Nucleus accumbens (tissue), 56 donors: ENCODE measurements at regions not wholly inside any gene's neighbourhood (a gene's known extent, or its start where the extent isn't known, plus 50 kb on each side); places are given as distances from the start of the nearest gene placed in this dataset.
"Not testable (repeated sequence)": the region's sequence is repeated elsewhere in the genome, so short reads cannot be mapped to it uniquely, and the experiment has no call there.

Experiments used
- DNase-seq, 56 donors: peaks; one replicate each; lab custom pipeline; 2025; lab: John Stamatoyannopoulos, UW

DNA sequence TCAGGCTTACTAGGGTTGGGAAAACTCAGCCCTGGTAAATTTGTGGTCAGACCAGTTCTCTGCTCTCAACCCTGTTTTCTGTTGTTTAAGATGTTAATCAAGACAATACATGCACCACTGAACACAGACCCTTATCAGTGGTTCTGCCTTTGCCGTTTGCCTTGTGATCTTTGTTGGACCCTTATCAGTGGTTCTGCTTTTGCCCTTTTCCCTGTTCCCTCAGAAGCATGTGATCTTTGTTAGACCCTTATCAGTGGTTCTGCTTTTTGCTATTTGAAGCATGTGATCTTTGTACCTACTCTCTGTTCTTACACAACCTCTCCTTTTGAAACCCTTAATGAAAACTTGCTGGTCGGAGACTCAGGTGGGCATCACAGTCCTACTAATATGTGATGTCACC, 133.9 kb upstream of the NBPF11 start:
- not testable (repeated sequence) for DNase-seq

DNA sequence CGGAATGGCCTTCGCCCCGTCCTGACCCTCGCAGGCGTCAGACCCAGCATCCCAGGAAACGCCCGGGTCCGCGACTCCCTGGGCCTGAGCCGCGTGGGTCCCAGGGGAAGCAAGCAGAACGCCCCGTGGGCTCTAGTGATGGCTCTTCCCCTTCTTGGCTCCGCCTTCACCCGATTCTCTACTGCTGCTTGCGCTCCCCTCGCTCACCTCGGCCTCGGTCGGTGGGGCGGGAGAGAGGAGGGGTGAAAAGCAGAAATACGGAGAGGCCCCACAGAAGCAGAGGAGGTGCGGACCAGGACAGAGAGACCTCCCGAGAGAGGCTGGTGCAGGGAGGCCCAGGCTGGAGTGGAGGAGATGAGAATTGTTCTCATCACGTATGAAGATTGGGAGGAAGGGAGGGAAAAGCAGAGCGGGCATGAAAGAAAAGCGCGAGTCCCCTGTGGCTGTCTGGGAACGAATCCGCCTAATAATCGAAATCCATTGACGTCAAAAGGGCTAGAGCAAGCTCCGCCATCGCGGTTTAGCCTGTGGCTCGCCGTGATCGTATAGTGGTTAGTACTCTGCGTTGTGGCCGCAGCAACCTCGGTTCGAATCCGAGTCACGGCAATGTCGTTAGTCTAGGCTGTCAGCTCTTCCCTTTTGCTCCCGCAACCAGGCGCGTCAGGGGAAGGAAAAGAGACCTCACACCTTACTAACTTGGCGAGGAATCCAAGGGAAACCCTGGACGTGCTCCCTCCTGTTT, 128.9 kb upstream of the NBPF11 start:
- not testable (repeated sequence) for DNase-seq

GRCh38 chr1:148279002-148279542, 127.0 kb upstream of the NBPF11 start:
- not testable (repeated sequence) for DNase-seq

- DNase-seq, result not testable (repeated sequence)
These were observed 125.8 kb upstream of the NBPF11 start for GRCh38 chr1:148277865-148278279.

DNA sequence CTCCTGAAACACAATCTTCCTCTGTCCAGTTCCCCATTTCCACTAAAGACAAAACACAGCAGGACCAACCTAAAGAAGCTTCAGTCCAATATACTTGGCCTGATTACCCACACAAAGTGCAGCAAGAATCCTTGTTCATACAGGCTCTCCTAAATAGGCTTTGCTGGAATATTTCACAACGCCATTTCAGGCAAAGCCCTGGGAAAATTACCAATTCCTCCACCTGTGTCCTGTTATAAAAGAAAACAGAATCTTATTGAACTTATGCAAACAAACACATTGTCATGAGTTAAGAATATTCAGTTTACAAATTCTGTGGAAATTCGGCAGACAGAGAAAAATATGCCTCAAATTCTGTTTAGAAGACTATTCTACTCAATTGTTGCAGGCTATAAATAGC, 115.0 kb upstream of the NBPF11 start:
- not testable (repeated sequence) for DNase-seq

- DNase-seq, result peak in 4 of 56 donors; percentile 0 to 4 (median 2)
These were observed 112.5 kb upstream of the NBPF11 start for GRCh38 chr1:148264374-148265276.

GRCh38 chr1:148263906-148264255, 111.8 kb upstream of the NBPF11 start:
- DNase-seq, result peak in 2 of 56 donors; percentile 4 to 21

GRCh38 chr1:148263128-148263905, 111.2 kb upstream of the NBPF11 start:
- peak in 26 of 56 donors; percentile 5 to 52 (median 18) for DNase-seq

GRCh38 chr1:148261684-148262083, 109.6 kb upstream of the NBPF11 start:
- DNase-seq, result not testable (repeated sequence)

DNA sequence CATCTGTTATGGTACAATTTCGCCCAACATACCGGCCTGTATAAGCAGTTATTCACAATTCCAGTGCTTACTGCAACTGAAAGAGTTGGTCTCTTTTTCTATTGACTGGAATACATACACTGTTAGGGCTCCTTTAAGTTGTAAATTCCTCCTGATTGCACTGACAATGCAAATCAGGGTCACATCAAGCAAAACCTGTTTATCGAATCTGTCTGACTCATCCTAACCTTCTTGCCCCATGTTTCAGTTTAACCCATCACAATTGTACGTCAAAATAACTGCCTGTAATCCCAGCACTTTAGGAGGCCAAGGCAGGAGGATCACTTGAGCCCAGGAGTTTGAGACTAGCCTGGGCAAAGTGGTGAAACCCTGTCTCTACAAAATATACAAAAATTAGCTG, 105.8 kb upstream of the NBPF11 start:
- DNase-seq, result not testable (repeated sequence)

GRCh38 chr1:148254611-148255429, 102.7 kb upstream of the NBPF11 start:
- peak in 4 of 56 donors; percentile 1 to 6 (median 2) for DNase-seq

- not testable (repeated sequence) for DNase-seq
These were observed 101.7 kb upstream of the NBPF11 start for GRCh38 chr1:148253808-148254207.

DNA sequence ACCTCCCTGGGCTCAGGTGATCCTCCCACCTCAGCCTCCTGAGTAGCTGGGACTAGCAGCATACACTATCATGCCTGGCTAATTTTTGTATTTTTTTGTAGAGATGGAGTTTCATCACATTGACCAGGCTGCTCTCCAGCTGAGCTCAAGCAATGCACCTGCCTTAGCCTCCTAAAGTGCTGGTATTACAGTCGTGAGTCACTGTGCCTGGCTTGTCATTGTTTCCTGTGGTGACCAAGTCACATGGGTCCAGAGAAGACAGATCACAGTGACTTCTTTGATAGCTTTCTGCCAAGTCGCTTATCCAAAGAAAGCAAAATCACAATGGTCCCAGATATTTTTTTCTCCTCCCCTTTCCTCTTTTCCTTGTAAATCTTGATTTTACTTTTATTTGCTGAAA, 96.7 kb upstream of the NBPF11 start:
- not testable (repeated sequence) for DNase-seq

DNA sequence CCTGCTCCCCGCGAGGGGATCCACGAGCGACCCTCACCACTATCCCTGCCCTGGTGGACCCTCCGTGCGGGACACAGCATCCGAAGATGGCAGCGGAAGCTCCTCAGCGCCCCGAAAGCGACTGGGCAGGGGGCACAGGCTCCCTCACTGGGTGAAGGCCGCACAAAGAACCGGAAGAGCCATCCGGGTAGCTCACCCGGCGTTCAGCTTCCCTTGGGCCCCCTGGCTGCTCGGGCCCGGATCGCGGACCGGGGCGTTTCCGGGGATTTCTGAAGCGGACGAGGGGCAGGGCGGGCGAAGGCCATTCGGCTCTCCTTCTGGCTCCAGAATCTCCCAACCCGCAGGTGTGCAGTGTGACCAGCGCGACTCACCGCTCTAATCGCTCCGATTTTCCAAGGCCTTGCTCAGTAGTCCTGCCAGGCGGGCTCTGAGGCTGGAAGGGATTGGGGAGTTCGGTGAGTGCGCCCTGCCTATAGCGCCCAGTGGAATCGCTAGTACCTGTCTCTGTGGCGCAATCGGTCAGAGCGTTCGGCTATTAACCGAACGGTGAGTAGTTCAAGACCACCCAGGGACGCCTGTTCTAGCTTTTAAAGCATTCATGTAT, 94.3 kb upstream of the NBPF11 start:
- DNase-seq, result not testable (repeated sequence)

- not testable (repeated sequence) for DNase-seq
These were observed 93.8 kb upstream of the NBPF11 start for GRCh38 chr1:148245843-148246242.

DNA sequence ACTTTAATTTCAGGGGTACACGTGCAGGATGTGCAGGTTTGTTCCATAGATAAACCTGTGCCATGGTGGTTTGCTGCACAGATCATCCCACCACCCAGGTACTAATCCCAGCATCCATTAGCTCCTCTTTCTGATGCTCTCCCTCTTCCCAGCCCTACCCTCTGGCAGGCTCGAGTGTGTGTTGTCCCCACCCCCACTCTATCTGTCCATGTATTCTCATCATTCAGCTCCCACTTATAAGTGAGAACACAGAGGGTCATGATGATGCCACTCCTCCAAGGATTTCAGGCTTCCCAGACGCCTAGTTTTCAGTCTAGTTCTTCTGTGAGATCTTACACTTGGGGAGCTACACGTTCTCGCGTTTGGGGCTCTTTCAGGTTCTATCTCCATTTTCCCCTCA, 93.4 kb upstream of the NBPF11 start:
- DNase-seq, result not testable (repeated sequence)

GRCh38 chr1:148233250-148233649, 81.2 kb upstream of the NBPF11 start:
- DNase-seq, result not testable (repeated sequence)

- DNase-seq, result not testable (repeated sequence)
These were observed 76.8 kb upstream of the NBPF11 start for GRCh38 chr1:148228846-148229245.
